ENCODE measurements at regions not wholly inside any gene's neighbourhood (a gene's known extent, or its start where the extent isn't known, plus 50 kb on each side); places are given as distances from the start of the nearest gene placed in this dataset.
A peak's percentile ranks its signal among the peaks of the same experiment; 100 is the strongest.
"Not testable (repeated sequence)": the region's sequence is repeated elsewhere in the genome, so short reads cannot be mapped to it uniquely, and the experiment has no call there.

GRCh38 chr20:29443206-29443781, 1814.2 kb upstream of the DEFB115 start:
- TF ChIP-seq CTCF (conservative IDR thresholded peaks at IDR 0.05; ENCODE audit: low read depth in 2 of 2) = peak; percentile 45 to 64
- TF ChIP-seq REST (IDR thresholded peaks at IDR 0.05; ENCODE audit: unreplicated experiment); POLR2AphosphoS5 (IDR thresholded peaks at IDR 0.05; ENCODE audit: low read depth); EZH2phosphoT487 (IDR thresholded peaks at IDR 0.05; ENCODE audit: unreplicated experiment); EZH2 (IDR thresholded peaks at IDR 0.05; ENCODE audit: low read depth, unreplicated experiment); CREB1 (CRISPR knock-in tag; IDR thresholded peaks at IDR 0.05; ENCODE audit: low read depth); STAT1 (IDR thresholded peaks at IDR 0.05; ENCODE audit: unreplicated experiment); JUNB (IDR thresholded peaks at IDR 0.05; ENCODE audit: unreplicated experiment); ZNF331 (CRISPR knock-in tag; IDR thresholded peaks at IDR 0.05; ENCODE audit: low read depth); ZNF462 (CRISPR knock-in tag; IDR thresholded peaks at IDR 0.05); ZNF114 (CRISPR knock-in tag; IDR thresholded peaks at IDR 0.05): not testable (repeated sequence)
- TF ChIP-seq, protein P1, sequence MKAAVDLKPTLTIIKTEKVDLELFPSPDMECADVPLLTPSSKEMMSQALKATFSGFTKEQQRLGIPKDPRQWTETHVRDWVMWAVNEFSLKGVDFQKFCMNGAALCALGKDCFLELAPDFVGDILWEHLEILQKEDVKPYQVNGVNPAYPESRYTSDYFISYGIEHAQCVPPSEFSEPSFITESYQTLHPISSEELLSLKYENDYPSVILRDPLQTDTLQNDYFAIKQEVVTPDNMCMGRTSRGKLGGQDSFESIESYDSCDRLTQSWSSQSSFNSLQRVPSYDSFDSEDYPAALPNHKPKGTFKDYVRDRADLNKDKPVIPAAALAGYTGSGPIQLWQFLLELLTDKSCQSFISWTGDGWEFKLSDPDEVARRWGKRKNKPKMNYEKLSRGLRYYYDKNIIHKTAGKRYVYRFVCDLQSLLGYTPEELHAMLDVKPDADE (IDR thresholded peaks at IDR 0.05) = not testable (repeated sequence)
